C4-2B (cell line): ENCODE measurements at regions not wholly inside any gene's neighbourhood (a gene's known extent, or its start where the extent isn't known, plus 50 kb on each side); places are given as distances from the start of the nearest gene placed in this dataset.
A peak's percentile ranks its signal among the peaks of the same experiment; 100 is the strongest.

Experiments used
- H3K27ac ChIP-seq: fragments of 450-650 bp; 2 replicates; pipeline ENCODE4 v1.5.1; 2017
- CTCF ChIP-seq: fragments of 450-650 bp; conservative IDR thresholded peaks from 2 replicates; pipeline ENCODE4 v1.5.1; 2017; ENCODE audit warnings: mild to moderate bottlenecking
- ZFX ChIP-seq: fragments of 450-650 bp; IDR thresholded peaks from 2 replicates; pipeline ENCODE4 v1.6.1; 2017

- TF ChIP-seq ZFX (no peak), CTCF (no peak)
- no peak overlapping the region for H3K27ac ChIP-seq
These were observed 291.8 kb downstream of the CRPPA start for GRCh38 chr7:16129431-16130110.

GRCh38 chr7:16123117-16123770 is 298.1 kb downstream of the CRPPA start:
- no peak for TF ChIP-seq ZFX
- TF ChIP-seq CTCF, result no peak
- no peak overlapping the region for H3K27ac ChIP-seq

- H3K27ac ChIP-seq, result no peak overlapping the region
- TF ChIP-seq ZFX (no peak), CTCF (no peak)
These were observed 299.4 kb downstream of the CRPPA start for GRCh38 chr7:16121876-16122390.

GRCh38 chr7:16115374-16115773 is 306.0 kb downstream of the CRPPA start:
- TF ChIP-seq CTCF, result no peak
- no peak for TF ChIP-seq ZFX
- no peak overlapping the region for H3K27ac ChIP-seq

GRCh38 chr7:16114633-16115032 is 306.7 kb downstream of the CRPPA start:
- H3K27ac ChIP-seq, result no peak overlapping the region
- TF ChIP-seq CTCF, result peak; percentile 78
- TF ChIP-seq ZFX, result no peak

- TF ChIP-seq ZFX (no peak), CTCF (no peak)
- H3K27ac ChIP-seq, result no peak overlapping the region
These were observed 307.3 kb downstream of the CRPPA start for GRCh38 chr7:16114071-16114470.

- H3K27ac ChIP-seq, result no peak overlapping the region
- TF ChIP-seq ZFX (no peak), CTCF (no peak)
These were observed 308.3 kb downstream of the CRPPA start for GRCh38 chr7:16113058-16113457.
